ENCODE measurements at regions not wholly inside any gene's neighbourhood (a gene's known extent, or its start where the extent isn't known, plus 50 kb on each side); places are given as distances from the start of the nearest gene placed in this dataset.

DNA sequence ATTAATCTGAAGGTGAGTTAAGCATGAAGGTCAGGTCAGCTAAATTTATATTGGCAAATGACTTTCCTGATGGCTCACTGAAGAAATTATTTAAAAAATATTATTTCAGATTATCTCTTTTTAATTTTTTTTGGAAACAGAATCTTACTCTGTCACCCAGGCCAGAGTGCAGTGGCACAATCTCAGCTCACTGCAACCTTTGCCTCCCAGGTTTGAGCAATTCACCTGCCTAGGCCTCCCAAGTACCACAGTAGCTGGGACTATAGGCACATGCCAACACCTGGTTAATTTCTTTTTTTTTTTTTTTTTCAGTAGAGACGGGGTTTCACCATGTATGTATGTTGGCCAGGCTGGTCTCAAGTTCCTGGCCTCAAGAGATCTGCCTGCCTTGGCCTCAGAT lies 976.7 kb downstream of the TTLL7 start:
- no peak for DNase-seq (ENCODE audit: extremely low read depth, low read depth)
- TF ChIP-seq, protein P1, sequence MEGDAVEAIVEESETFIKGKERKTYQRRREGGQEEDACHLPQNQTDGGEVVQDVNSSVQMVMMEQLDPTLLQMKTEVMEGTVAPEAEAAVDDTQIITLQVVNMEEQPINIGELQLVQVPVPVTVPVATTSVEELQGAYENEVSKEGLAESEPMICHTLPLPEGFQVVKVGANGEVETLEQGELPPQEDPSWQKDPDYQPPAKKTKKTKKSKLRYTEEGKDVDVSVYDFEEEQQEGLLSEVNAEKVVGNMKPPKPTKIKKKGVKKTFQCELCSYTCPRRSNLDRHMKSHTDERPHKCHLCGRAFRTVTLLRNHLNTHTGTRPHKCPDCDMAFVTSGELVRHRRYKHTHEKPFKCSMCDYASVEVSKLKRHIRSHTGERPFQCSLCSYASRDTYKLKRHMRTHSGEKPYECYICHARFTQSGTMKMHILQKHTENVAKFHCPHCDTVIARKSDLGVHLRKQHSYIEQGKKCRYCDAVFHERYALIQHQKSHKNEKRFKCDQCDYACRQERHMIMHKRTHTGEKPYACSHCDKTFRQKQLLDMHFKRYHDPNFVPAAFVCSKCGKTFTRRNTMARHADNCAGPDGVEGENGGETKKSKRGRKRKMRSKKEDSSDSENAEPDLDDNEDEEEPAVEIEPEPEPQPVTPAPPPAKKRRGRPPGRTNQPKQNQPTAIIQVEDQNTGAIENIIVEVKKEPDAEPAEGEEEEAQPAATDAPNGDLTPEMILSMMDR (IDR thresholded peaks at IDR 0.05; ENCODE audit: low read depth, low read length) = no peak

GRCh38 chr1:83017701-83018100 lies 981.2 kb downstream of the TTLL7 start:
- TF ChIP-seq, protein P1 (IDR thresholded peaks at IDR 0.05; ENCODE audit: low read depth, low read length) = no peak
- DNase-seq (ENCODE audit: extremely low read depth, low read depth) = no peak

DNA sequence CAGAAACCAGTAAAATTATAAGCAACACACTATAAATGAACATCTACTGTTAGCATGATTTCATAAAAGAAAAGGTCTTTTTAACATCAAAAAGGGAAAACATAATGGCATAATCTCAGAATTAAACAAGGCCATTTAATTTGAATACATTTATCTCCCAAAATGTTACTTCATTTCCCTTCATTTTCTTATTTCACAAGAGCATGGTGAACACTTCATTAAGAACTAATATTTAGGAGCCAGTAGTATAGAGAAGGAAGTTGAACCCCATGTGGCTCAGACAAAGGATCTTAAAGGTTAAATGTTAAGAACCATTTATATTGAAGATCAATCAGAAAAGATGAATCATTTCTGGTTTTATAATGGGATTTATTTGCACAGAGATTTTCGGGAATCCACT lies 981.7 kb downstream of the TTLL7 start:
- TF ChIP-seq, protein P1 (IDR thresholded peaks at IDR 0.05; ENCODE audit: low read depth, low read length) = no peak

DNA sequence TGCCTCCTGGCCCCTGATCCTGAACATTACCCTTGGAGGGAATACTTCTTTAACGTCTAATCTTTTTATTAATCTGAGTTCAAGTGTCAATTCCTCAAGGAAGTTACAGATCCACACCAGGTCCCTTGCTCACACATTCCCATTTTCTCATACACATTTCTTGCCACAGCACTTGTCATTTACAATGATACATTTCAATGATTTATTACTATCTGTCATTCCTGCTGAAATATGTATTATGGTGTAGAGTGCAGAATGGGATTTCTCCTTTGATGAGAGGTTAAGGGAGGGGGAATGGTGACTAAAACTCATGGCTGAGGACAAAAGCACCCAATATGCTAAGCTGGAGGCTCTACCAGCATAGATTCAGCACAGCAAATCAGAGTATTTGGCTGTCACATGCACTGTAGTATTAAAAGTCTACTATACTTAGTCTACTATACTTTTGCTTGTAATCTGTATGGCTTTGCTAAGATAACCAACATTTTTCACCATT lies 982.5 kb downstream of the TTLL7 start:
- TF ChIP-seq, protein P1 (IDR thresholded peaks at IDR 0.05; ENCODE audit: low read depth, low read length) = no peak

More for the DNA sequence above, 981.7 kb downstream of the TTLL7 start:
- DNase-seq (ENCODE audit: extremely low read depth, low read depth) = no peak

DNA sequence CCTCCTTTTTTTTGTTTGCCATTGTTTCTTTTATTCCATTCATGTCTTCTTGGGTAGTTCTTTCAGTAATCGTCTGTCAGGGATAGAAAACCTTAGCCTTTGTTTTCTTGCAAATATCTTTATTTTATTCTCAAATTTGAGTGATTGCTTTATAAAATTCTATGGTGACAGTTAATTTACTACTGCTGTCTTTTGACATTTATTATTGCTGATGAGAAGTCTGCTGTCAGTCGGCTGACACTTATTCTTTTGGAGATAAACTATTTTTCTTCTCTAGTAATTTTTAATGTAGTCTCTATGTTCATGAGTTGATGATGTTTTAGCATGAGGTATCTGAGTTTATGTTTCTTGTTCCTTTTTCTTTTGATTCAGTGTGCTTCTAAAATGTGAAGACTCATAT lies 983.8 kb downstream of the TTLL7 start:
- TF ChIP-seq, protein P1 (IDR thresholded peaks at IDR 0.05; ENCODE audit: low read depth, low read length) = no peak
- no peak for DNase-seq (ENCODE audit: extremely low read depth, low read depth)

More for the DNA sequence above, 982.5 kb downstream of the TTLL7 start:
- no peak for DNase-seq (ENCODE audit: extremely low read depth, low read depth)

DNA sequence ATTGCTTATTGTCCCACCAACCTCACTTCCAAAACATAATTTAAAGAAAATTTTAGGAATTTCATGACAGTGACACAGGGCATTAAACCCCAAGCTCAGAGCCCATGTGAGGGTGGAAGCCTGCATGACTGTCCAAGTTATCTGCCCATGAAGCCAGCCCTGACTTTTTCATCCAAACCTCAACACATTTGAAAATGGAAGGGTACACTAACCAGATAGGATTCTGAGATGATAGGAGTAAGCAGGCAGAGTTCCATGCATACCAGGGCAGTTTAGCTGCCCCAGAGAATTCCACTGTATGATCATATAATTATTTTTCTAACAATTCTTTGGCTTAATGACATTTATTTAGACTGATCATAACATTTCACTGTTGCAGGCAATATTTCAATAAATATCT lies 986.0 kb downstream of the TTLL7 start:
- DNase-seq (ENCODE audit: extremely low read depth, low read depth) = no peak
- TF ChIP-seq, protein P1 (IDR thresholded peaks at IDR 0.05; ENCODE audit: low read depth, low read length) = no peak

DNA sequence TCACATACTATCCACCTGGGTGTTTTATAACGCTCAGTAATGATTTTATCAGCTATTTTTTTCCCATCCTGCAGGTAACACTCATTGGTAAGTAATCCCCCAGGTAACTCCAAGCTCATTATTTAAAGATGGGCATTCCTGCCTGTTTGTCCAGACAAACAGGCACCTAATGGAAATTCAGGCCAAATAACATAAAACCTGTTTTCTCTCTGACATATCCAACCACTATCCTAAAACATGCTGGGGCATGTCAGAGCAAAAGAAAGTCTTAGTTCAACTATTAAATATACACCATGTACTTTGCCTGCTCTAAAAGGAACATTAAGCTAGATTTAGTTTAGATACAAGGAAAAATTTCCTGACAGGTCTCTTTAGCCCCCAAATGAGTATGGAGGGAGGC lies 987.7 kb downstream of the TTLL7 start:
- TF ChIP-seq, protein P1 (IDR thresholded peaks at IDR 0.05; ENCODE audit: low read depth, low read length) = no peak
- no peak for DNase-seq (ENCODE audit: extremely low read depth, low read depth)

All from AG09319 (cell line).